Neural cell (in vitro differentiated cells): ENCODE measurements at regions not wholly inside any gene's neighbourhood (a gene's known extent, or its start where the extent isn't known, plus 50 kb on each side); places are given as distances from the start of the nearest gene placed in this dataset.

Experiments
- H2AFZ ChIP-seq: fragments of 200-600, 300-800 bp; sonication (generic), shearing (Covaris generic); 2 replicates; pipeline ENCODE4 v1.6.0; 2014; ENCODE audit warnings: low read depth, mild to moderate bottlenecking, antibody characterized with exemption, low read length, moderate library complexity
- H3F3A ChIP-seq: fragments of 200-600 bp; shearing (Covaris generic); 2 replicates; pipeline ENCODE4 v1.6.1; 2016; ENCODE audit warnings: mild to moderate bottlenecking, moderate library complexity, mixed read lengths, antibody characterized with exemption, low read length; ENCODE audit not compliant: insufficient read depth, poor library complexity, severe bottlenecking
- H3K27ac ChIP-seq: fragments of 200-600, 300-800 bp; sonication (generic), shearing (Covaris generic); 2 replicates; pipeline ENCODE4 v1.5.1; 2014; ENCODE audit warnings: mild to moderate bottlenecking, low read length, moderate library complexity
- H3K27me3 ChIP-seq: fragments of 300-800, 200-600 bp; sonication (generic), shearing (Covaris generic); 2 replicates; pipeline ENCODE4 v1.6.0; 2014; ENCODE audit warnings: mild to moderate bottlenecking, low read depth, low read length, moderate library complexity; ENCODE audit not compliant: insufficient read depth
- H3K36me3 ChIP-seq: fragments of 300-800, 200-600 bp; sonication (generic), shearing (Covaris generic); 2 replicates; pipeline ENCODE4 v1.5.1; 2014; ENCODE audit warnings: mild to moderate bottlenecking, antibody characterized with exemption, low read length, moderate library complexity; ENCODE audit not compliant: insufficient read depth
- H3K4me2 ChIP-seq: fragments of 300-800, 200-600 bp; sonication (generic), shearing (Covaris generic); 2 replicates; pipeline ENCODE4 v1.6.0; 2014; ENCODE audit warnings: mild to moderate bottlenecking, low read length
- H3K4me3 ChIP-seq: fragments of 300-800, 200-600 bp; sonication (generic), shearing (Covaris generic); 2 replicates; pipeline ENCODE4 v1.5.1; 2014; ENCODE audit warnings: mild to moderate bottlenecking, low read length, moderate library complexity
- H3K79me2 ChIP-seq: fragments of 200-600 bp; shearing (Covaris generic); replicated peaks from 2 replicates; pipeline ENCODE4 v1.6.0; 2014; ENCODE audit warnings: mild to moderate bottlenecking, low read length, moderate library complexity; ENCODE audit not compliant: insufficient read depth
- H3K9ac ChIP-seq: fragments of 300-800, 200-600 bp; sonication (generic), shearing (Covaris generic); 2 replicates; pipeline ENCODE4 v1.6.1; 2016; ENCODE audit warnings: mild to moderate bottlenecking, low read length, mixed read lengths
- H3K9me2 ChIP-seq: fragments of 200-600 bp; shearing (Covaris generic); 2 replicates; pipeline ENCODE4 v1.6.1; 2016; ENCODE audit warnings: mild to moderate bottlenecking, low read length, mixed read lengths; ENCODE audit not compliant: insufficient read depth
- H3K9me3 ChIP-seq: fragments of 200-600, 300-800 bp; sonication (generic), shearing (Covaris generic); 2 replicates; pipeline ENCODE4 v1.6.1; 2016; ENCODE audit warnings: mild to moderate bottlenecking, mixed run types, low read length, moderate library complexity, mixed read lengths
- H4K20me1 ChIP-seq: fragments of 200-600 bp; shearing (Covaris generic); 2 replicates; pipeline ENCODE4 v1.6.1; 2016; ENCODE audit warnings: mild to moderate bottlenecking, mixed run types; ENCODE audit not compliant: insufficient read depth
- EP300 ChIP-seq: fragments of 450-650 bp; conservative IDR thresholded peaks from 2 replicates; pipeline ENCODE4 v1.6.1; 2014; ENCODE audit warnings: antibody characterized with exemption, mild to moderate bottlenecking, moderate library complexity; ENCODE audit not compliant: poor library complexity, severe bottlenecking
- EZH2 ChIP-seq: fragments of 200-600, 300-800 bp; shearing (Covaris generic), sonication (generic); IDR thresholded peaks from 2 replicates; pipeline ENCODE4 v1.6.1; 2014; ENCODE audit warnings: antibody characterized with exemption, low read length, borderline replicate concordance, mild to moderate bottlenecking; ENCODE audit not compliant: insufficient read depth, poor library complexity, severe bottlenecking
- MXI1 ChIP-seq: fragments of 450-650 bp; conservative IDR thresholded peaks from 2 replicates; pipeline ENCODE4 v1.6.1; 2014; ENCODE audit warnings: antibody characterized with exemption, mild to moderate bottlenecking; ENCODE audit not compliant: poor library complexity, severe bottlenecking
- POLR2AphosphoS5 ChIP-seq: IDR thresholded peaks from 2 replicates; pipeline ENCODE4 v1.6.1; 2012
- RAD21 ChIP-seq: fragments of 450-650 bp; conservative IDR thresholded peaks from 2 replicates; pipeline ENCODE4 v1.6.1; 2014; ENCODE audit warnings: antibody characterized with exemption, mild to moderate bottlenecking, moderate library complexity
- SMC3 ChIP-seq: fragments of 450-650 bp; conservative IDR thresholded peaks from 2 replicates; pipeline ENCODE4 v1.6.1; 2014; ENCODE audit warnings: antibody characterized with exemption, mild to moderate bottlenecking, moderate library complexity; ENCODE audit not compliant: poor library complexity
- TAF1 ChIP-seq: IDR thresholded peaks from 2 replicates; pipeline ENCODE4 v1.6.1; 2012; ENCODE audit warnings: low read depth
- TF ChIP-seq, protein P1 (sequence below): fragments of 450-650 bp; IDR thresholded peaks from 2 replicates; pipeline ENCODE4 v1.5.1; 2014; ENCODE audit warnings: antibody characterized with exemption, mild to moderate bottlenecking, moderate library complexity; ENCODE audit not compliant: poor library complexity, severe bottlenecking
- TF ChIP-seq, protein P2 (sequence below): IDR thresholded peaks from 2 replicates; pipeline ENCODE4 v1.6.1; 2012; ENCODE audit warnings: borderline replicate concordance

DNA sequence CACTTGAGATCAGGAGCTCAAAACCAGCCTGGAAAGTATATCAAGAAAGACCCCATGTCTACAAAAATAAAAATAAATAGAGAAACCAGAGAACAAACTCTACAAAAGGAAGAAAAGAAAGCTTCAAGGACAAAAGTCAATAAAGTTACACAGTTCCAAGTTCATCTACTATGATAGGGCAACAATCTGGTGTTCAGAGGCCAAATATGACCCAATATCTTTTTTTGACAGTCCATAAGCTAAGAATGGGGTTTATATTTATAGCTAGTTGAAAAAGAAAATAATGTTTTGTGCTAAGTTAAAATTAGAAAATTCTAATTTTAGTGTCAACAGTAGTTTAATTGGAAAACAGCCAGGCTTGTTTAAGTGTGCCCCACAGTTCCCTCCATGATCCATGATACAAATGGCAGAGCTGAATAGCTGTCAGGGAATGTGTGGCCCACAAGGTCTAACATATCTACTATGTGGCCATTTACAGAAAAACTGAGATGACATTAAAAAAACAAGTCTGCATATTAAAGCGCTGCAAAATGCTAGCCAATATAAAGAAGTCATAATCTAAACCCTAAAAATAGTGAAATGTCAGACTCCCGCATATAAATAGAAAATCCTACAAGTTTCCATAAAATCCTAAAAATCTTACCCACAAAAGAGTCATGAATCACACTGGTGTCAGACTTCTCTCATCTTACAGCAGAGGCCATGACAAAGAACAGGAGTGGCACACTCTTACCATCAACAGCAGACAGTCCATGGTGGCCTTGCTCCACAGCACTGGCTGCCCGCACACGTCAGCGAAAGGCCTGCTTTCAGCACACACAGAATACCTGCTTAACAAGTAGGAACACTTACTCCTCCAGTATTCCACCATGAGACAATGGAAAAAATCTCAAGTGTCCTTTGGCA, 281.9 kb upstream of the HSFY2 start:
- H3K9me3 ChIP-seq: no peaks in the 10 kb centered on the region
- H3K9ac ChIP-seq: no peak overlapping the region
- no peak overlapping the region for H2AFZ ChIP-seq
- H3K79me2 ChIP-seq: no peaks in the 10 kb centered on the region
- H3K27me3 ChIP-seq: no peaks in the 10 kb centered on the region
- H3K4me2 ChIP-seq: no peak overlapping the region
- H3F3A ChIP-seq: no peaks in the 10 kb centered on the region
- H3K4me3 ChIP-seq: no peak overlapping the region
- H3K27ac ChIP-seq: no peak overlapping the region
- TF ChIP-seq MXI1 (no peak), RAD21 (no peak), SMC3 (no peak), EZH2 (no peak), EP300 (no peak), TAF1 (no peak), POLR2AphosphoS5 (no peak)
- TF ChIP-seq, protein P1, sequence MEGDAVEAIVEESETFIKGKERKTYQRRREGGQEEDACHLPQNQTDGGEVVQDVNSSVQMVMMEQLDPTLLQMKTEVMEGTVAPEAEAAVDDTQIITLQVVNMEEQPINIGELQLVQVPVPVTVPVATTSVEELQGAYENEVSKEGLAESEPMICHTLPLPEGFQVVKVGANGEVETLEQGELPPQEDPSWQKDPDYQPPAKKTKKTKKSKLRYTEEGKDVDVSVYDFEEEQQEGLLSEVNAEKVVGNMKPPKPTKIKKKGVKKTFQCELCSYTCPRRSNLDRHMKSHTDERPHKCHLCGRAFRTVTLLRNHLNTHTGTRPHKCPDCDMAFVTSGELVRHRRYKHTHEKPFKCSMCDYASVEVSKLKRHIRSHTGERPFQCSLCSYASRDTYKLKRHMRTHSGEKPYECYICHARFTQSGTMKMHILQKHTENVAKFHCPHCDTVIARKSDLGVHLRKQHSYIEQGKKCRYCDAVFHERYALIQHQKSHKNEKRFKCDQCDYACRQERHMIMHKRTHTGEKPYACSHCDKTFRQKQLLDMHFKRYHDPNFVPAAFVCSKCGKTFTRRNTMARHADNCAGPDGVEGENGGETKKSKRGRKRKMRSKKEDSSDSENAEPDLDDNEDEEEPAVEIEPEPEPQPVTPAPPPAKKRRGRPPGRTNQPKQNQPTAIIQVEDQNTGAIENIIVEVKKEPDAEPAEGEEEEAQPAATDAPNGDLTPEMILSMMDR: no peak
- TF ChIP-seq, protein P2, sequence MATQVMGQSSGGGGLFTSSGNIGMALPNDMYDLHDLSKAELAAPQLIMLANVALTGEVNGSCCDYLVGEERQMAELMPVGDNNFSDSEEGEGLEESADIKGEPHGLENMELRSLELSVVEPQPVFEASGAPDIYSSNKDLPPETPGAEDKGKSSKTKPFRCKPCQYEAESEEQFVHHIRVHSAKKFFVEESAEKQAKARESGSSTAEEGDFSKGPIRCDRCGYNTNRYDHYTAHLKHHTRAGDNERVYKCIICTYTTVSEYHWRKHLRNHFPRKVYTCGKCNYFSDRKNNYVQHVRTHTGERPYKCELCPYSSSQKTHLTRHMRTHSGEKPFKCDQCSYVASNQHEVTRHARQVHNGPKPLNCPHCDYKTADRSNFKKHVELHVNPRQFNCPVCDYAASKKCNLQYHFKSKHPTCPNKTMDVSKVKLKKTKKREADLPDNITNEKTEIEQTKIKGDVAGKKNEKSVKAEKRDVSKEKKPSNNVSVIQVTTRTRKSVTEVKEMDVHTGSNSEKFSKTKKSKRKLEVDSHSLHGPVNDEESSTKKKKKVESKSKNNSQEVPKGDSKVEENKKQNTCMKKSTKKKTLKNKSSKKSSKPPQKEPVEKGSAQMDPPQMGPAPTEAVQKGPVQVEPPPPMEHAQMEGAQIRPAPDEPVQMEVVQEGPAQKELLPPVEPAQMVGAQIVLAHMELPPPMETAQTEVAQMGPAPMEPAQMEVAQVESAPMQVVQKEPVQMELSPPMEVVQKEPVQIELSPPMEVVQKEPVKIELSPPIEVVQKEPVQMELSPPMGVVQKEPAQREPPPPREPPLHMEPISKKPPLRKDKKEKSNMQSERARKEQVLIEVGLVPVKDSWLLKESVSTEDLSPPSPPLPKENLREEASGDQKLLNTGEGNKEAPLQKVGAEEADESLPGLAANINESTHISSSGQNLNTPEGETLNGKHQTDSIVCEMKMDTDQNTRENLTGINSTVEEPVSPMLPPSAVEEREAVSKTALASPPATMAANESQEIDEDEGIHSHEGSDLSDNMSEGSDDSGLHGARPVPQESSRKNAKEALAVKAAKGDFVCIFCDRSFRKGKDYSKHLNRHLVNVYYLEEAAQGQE: no peak
- no peaks in the 10 kb centered on the region for H4K20me1 ChIP-seq
- no peaks in the 10 kb centered on the region for H3K9me2 ChIP-seq
- H3K36me3 ChIP-seq: no peaks in the 10 kb centered on the region

DNA sequence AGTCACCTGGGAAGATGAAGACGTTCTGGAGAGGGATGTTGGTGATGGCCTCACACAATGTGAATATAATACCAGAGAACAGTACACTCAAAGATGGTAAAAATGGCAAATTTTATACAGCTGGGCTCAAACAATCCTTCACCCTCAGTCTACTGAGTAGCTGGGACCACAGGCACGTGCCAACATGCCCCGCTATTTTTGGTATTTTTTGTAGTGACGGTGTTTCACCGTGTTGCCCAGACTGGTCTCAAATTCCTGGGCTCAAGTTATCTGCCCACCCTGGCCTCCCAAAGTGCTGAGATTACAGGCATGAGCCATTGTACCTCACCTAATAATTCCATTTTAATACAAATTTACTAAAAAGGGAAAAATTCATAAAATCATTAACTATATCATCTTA, 280.3 kb upstream of the HSFY2 start:
- Histone ChIP-seq H3K9me2 (no peaks in the 10 kb centered on the region), H3K36me3 (no peaks in the 10 kb centered on the region), H3K27me3 (no peaks in the 10 kb centered on the region), H2AFZ (no peak overlapping the region), H4K20me1 (no peaks in the 10 kb centered on the region), H3K4me3 (no peak overlapping the region), H3K9me3 (no peaks in the 10 kb centered on the region), H3K9ac (no peak overlapping the region), H3K27ac (no peak overlapping the region), H3K79me2 (no peaks in the 10 kb centered on the region), H3K4me2 (no peak overlapping the region), H3F3A (no peaks in the 10 kb centered on the region)
- no peak for TF ChIP-seq POLR2AphosphoS5
- TF ChIP-seq RAD21: no peak
- TF ChIP-seq MXI1: no peak
- TF ChIP-seq EP300: no peak
- TF ChIP-seq, protein P1: no peak
- TF ChIP-seq EZH2: no peak
- TF ChIP-seq, protein P2: no peak
- TF ChIP-seq TAF1: no peak
- TF ChIP-seq SMC3: no peak
